ENCODE measurements at regions not wholly inside any gene's neighbourhood (a gene's known extent, or its start where the extent isn't known, plus 50 kb on each side); places are given as distances from the start of the nearest gene placed in this dataset.

- H3K4me3 ChIP-seq, result no peak overlapping the region
- no peaks in the 10 kb centered on the region for H4K20me1 ChIP-seq (replicated peaks; ENCODE audit: insufficient read depth)
- H3K4me3 Mint-ChIP-seq, result no peak overlapping the region
- no peak overlapping the region for H3K4me2 ChIP-seq
- no peaks in the 10 kb centered on the region for H3K27me3 ChIP-seq (ENCODE audit: insufficient read depth)
- no peaks in the 10 kb centered on the region; the same call in 1 of the 2 replicates for H3K9me2 ChIP-seq (ENCODE audit: insufficient read depth)
- H2AFZ ChIP-seq, result peak overlapping the region; percentile 49; the same call in 1 of the 2 replicates
- no peaks in the 10 kb centered on the region for H3K27me3 Mint-ChIP-seq (ENCODE audit: insufficient read depth, low read depth, poor library complexity)
- ATAC-seq (no peak; the same call in 1 of the 3 replicates), DNase-seq (ENCODE audit: low spot score) (peak; percentile 53)
- H3K27ac Mint-ChIP-seq, result no peak overlapping the region
- H3K9me3 Mint-ChIP-seq, result no peaks in the 10 kb centered on the region
- H3K36me3 ChIP-seq (ENCODE audit: insufficient read depth), result no peaks in the 10 kb centered on the region
- no peak overlapping the region for H3K27ac ChIP-seq (ENCODE audit: low read depth)
- H3F3A ChIP-seq (replicated peaks; ENCODE audit: low read depth), result no peaks in the 10 kb centered on the region
- H3K36me3 Mint-ChIP-seq (ENCODE audit: low read depth), result no peaks in the 10 kb centered on the region; the same call in 2 of the 3 replicates
- H3K4me1 ChIP-seq (ENCODE audit: insufficient read depth), result no peaks in the 10 kb centered on the region
- H3K4me1 Mint-ChIP-seq, result no peaks in the 10 kb centered on the region
- TF ChIP-seq ZNF114 (CRISPR knock-in tag; IDR thresholded peaks at IDR 0.05) (no peak), CTCF (conservative IDR thresholded peaks at IDR 0.05; ENCODE audit: low read depth in 2 of 2) (peak; percentile 74 to 82)
- no peaks in the 10 kb centered on the region for H3K79me2 ChIP-seq (replicated peaks; ENCODE audit: insufficient read depth)
These were observed 263.7 kb downstream of the BMP2 start for GRCh38 chr20:7031222-7031621.

GRCh38 chr20:7038029-7038428 lies 270.5 kb downstream of the BMP2 start:
- no peak overlapping the region for H3K4me3 ChIP-seq
- TF ChIP-seq ZNF331 (CRISPR knock-in tag; IDR thresholded peaks at IDR 0.05; ENCODE audit: low read depth) (no peak), EZH2phosphoT487 (IDR thresholded peaks at IDR 0.05; ENCODE audit: unreplicated experiment) (no peak), ETS1 (IDR thresholded peaks at IDR 0.05) (no peak), JUNB (IDR thresholded peaks at IDR 0.05; ENCODE audit: unreplicated experiment) (no peak), ZNF114 (CRISPR knock-in tag; IDR thresholded peaks at IDR 0.05) (no peak), POLR2AphosphoS5 (IDR thresholded peaks at IDR 0.05; ENCODE audit: low read depth) (no peak), CREB1 (CRISPR knock-in tag; IDR thresholded peaks at IDR 0.05; ENCODE audit: low read depth) (no peak), CTCF (conservative IDR thresholded peaks at IDR 0.05; ENCODE audit: low read depth in 2 of 2) (no peak), REST (IDR thresholded peaks at IDR 0.05; ENCODE audit: unreplicated experiment) (no peak), STAT1 (IDR thresholded peaks at IDR 0.05; ENCODE audit: unreplicated experiment) (no peak), EZH2 (IDR thresholded peaks at IDR 0.05; ENCODE audit: low read depth, unreplicated experiment) (no peak), NANOG (IDR thresholded peaks at IDR 0.05; ENCODE audit: borderline replicate concordance) (no peak)

More at GRCh38 chr20:7038029-7038428, 270.5 kb downstream of the BMP2 start:
- Histone ChIP-seq H4K20me1 (replicated peaks; ENCODE audit: insufficient read depth) (no peaks in the 10 kb centered on the region), H3K36me3 (ENCODE audit: insufficient read depth) (no peaks in the 10 kb centered on the region), H3K27ac (ENCODE audit: low read depth) (no peak overlapping the region), H3K9me2 (ENCODE audit: insufficient read depth) (no peaks in the 10 kb centered on the region; the same call in 1 of the 2 replicates), H3K27me3 (ENCODE audit: insufficient read depth) (no peaks in the 10 kb centered on the region), H3F3A (replicated peaks; ENCODE audit: low read depth) (no peaks in the 10 kb centered on the region), H3K4me1 (ENCODE audit: insufficient read depth) (no peaks in the 10 kb centered on the region; the same call in 1 of the 2 replicates), H2AFZ (no peak overlapping the region), H3K4me2 (no peak overlapping the region), H3K79me2 (replicated peaks; ENCODE audit: insufficient read depth) (no peaks in the 10 kb centered on the region)
- DNase-seq (ENCODE audit: low spot score) (no peak), ATAC-seq (no peak)
- H3K27ac Mint-ChIP-seq, result no peak overlapping the region; the same call in 1 of the 2 replicates
- peaks cover 7% of the 10 kb centered on the region for H3K4me1 Mint-ChIP-seq
- no peaks in the 10 kb centered on the region; the same call in 2 of the 3 replicates for H3K9me3 Mint-ChIP-seq
- H3K36me3 Mint-ChIP-seq (ENCODE audit: low read depth), result no peaks in the 10 kb centered on the region; the same call in 2 of the 3 replicates
- no peak overlapping the region for H3K4me3 Mint-ChIP-seq
- H3K27me3 Mint-ChIP-seq (ENCODE audit: insufficient read depth, low read depth, poor library complexity), result peaks cover 1% of the 10 kb centered on the region

Measured in GM23338 (cell line).